Colonic mucosa (tissue), 4 donors: ENCODE measurements at regions not wholly inside any gene's neighbourhood (a gene's known extent, or its start where the extent isn't known, plus 50 kb on each side); places are given as distances from the start of the nearest gene placed in this dataset.

Experiments used
- DNase-seq: peaks from one replicate; pipeline ENCODE4 v3.0.0-alpha.2; 2020
- H3K27ac ChIP-seq: fragments of 200-600 bp; one replicate; pipeline ENCODE4 v1.8.0; 2021
- H3K27me3 ChIP-seq: fragments of 200-600 bp; one replicate; pipeline ENCODE4 v1.8.0; 2021
- H3K36me3 ChIP-seq: fragments of 200-600 bp; one replicate; pipeline ENCODE4 v1.8.0; 2021
- H3K4me1 ChIP-seq: fragments of 200-600 bp; one replicate; pipeline ENCODE4 v1.8.0; 2021; ENCODE audit warnings: mild to moderate bottlenecking
- H3K4me3 ChIP-seq: fragments of 200-600 bp; one replicate; pipeline ENCODE4 v1.8.0; 2021
- H3K9ac ChIP-seq, 2 donors: one replicate each; pipeline ENCODE4 v1.7.0; 2013; ENCODE audit warnings: control low read depth in 2 of 2, low read depth in 2 of 2, low read length in 2 of 2
- H3K9me3 ChIP-seq: fragments of 200-600 bp; one replicate; pipeline ENCODE4 v1.8.0; 2021
- intact Hi-C: fragments of 100-400 bp; cut with DNase I; formaldehyde crosslinking; loops from one replicate; pipeline ENCODE4 v1.14.1; 2022
- TF ChIP-seq, protein P1 (sequence below): fragments of 200-600 bp; IDR thresholded peaks from one replicate; pipeline ENCODE4 v1.8.0; 2022; ENCODE audit warnings: antibody characterized with exemption, mild to moderate bottlenecking
- donor health status: healthy.
- donor health status: DM: no; HTN: no; CAD: no.
- donor health status: DM: no; HTN: no; CAD: no.

- Histone ChIP-seq H3K27me3 (no peaks in the 10 kb centered on the region), H3K9ac (no peak overlapping the region), H3K9me3 (no peaks in the 10 kb centered on the region), H3K36me3 (no peaks in the 10 kb centered on the region), H3K27ac (no peak overlapping the region), H3K4me1 (no peaks in the 10 kb centered on the region), H3K4me3 (no peak overlapping the region)
- TF ChIP-seq, protein P1, sequence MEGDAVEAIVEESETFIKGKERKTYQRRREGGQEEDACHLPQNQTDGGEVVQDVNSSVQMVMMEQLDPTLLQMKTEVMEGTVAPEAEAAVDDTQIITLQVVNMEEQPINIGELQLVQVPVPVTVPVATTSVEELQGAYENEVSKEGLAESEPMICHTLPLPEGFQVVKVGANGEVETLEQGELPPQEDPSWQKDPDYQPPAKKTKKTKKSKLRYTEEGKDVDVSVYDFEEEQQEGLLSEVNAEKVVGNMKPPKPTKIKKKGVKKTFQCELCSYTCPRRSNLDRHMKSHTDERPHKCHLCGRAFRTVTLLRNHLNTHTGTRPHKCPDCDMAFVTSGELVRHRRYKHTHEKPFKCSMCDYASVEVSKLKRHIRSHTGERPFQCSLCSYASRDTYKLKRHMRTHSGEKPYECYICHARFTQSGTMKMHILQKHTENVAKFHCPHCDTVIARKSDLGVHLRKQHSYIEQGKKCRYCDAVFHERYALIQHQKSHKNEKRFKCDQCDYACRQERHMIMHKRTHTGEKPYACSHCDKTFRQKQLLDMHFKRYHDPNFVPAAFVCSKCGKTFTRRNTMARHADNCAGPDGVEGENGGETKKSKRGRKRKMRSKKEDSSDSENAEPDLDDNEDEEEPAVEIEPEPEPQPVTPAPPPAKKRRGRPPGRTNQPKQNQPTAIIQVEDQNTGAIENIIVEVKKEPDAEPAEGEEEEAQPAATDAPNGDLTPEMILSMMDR = no peak
- intact Hi-C loops = no loop called here
- no peak for DNase-seq
These were observed 980.6 kb upstream of the PIK3C3 start for GRCh38 chr18:40974448-40974847.

DNA sequence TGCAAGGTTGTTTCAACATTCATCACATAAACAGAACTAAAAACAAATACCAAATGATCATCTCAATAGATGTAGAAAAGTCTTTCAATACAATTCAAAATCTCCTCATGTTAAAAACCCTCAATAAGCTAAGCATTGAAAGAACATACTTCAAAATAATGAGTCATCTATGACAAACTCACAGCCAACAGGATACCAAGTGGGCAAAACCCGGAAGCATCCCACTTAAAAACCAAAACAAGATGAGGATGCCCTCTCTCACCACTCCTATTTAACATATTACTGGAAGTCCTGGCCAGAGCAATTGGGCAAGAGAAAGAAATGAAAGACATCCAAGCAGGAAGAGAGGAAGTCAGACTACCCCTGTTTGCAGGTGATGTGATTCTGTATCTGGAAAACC is 992.2 kb upstream of the PIK3C3 start:
- Histone ChIP-seq H3K4me3 (no peak overlapping the region), H3K4me1 (no peaks in the 10 kb centered on the region), H3K9me3 (no peaks in the 10 kb centered on the region), H3K27ac (no peak overlapping the region), H3K27me3 (no peaks in the 10 kb centered on the region), H3K9ac (no peak overlapping the region), H3K36me3 (no peaks in the 10 kb centered on the region)
- intact Hi-C loops = no loop called here
- no peak for DNase-seq
- TF ChIP-seq, protein P1 = no peak

- intact Hi-C loops = loop anchor here (10.0 kb wide), 1 partner anchor 53 kb away; no protein-coding TSS in a partner anchor
- H3K9me3 ChIP-seq = no peaks in the 10 kb centered on the region
- TF ChIP-seq, protein P1 = no peak
- no peak overlapping the region for H3K9ac ChIP-seq
- H3K27me3 ChIP-seq = no peaks in the 10 kb centered on the region
- no peak overlapping the region for H3K27ac ChIP-seq
- no peak for DNase-seq
- no peaks in the 10 kb centered on the region for H3K36me3 ChIP-seq
- H3K4me3 ChIP-seq = no peak overlapping the region
- no peaks in the 10 kb centered on the region for H3K4me1 ChIP-seq
These were observed 997.4 kb upstream of the PIK3C3 start for GRCh38 chr18:40957533-40958070.

GRCh38 chr18:40956213-40956612 is 998.8 kb upstream of the PIK3C3 start:
- H3K4me3 ChIP-seq = no peak overlapping the region
- intact Hi-C loops = loop anchor here (10.0 kb wide), 1 partner anchor 51 kb away; no protein-coding TSS in a partner anchor
- DNase-seq = no peak
- no peaks in the 10 kb centered on the region for H3K27me3 ChIP-seq
- H3K9ac ChIP-seq = no peak overlapping the region
- H3K9me3 ChIP-seq = no peaks in the 10 kb centered on the region
- H3K27ac ChIP-seq = no peak overlapping the region
- H3K4me1 ChIP-seq = no peaks in the 10 kb centered on the region
- TF ChIP-seq, protein P1 = no peak
- no peaks in the 10 kb centered on the region for H3K36me3 ChIP-seq

GRCh38 chr18:40955351-40955750 is 999.7 kb upstream of the PIK3C3 start:
- Histone ChIP-seq H3K4me1 (no peaks in the 10 kb centered on the region), H3K27ac (no peak overlapping the region), H3K36me3 (no peaks in the 10 kb centered on the region), H3K9me3 (no peaks in the 10 kb centered on the region), H3K9ac (no peak overlapping the region), H3K27me3 (no peaks in the 10 kb centered on the region), H3K4me3 (no peak overlapping the region)
- intact Hi-C loops = loop anchor here (10.0 kb wide), 1 partner anchor 51 kb away; no protein-coding TSS in a partner anchor
- TF ChIP-seq, protein P1 = no peak
- DNase-seq = no peak
